B cell (primary cell): ENCODE measurements at regions not wholly inside any gene's neighbourhood (a gene's known extent, or its start where the extent isn't known, plus 50 kb on each side); places are given as distances from the start of the nearest gene placed in this dataset.
"Not testable (repeated sequence)": the region's sequence is repeated elsewhere in the genome, so short reads cannot be mapped to it uniquely, and the experiment has no call there.

Experiments used
- ATAC-seq: fragments of 200-7000 bp; cut with Tn5 transposase; one replicate; pipeline ENCODE4 v1.10.0; 2021; ENCODE audit warnings: low read depth, mild to moderate bottlenecking, moderate number of reproducible peaks, moderate library complexity
- CTCF ChIA-PET: fragments of 350-600 bp; sonication (Branson Sonifier 250); formaldehyde crosslinking; loops from one replicate; lab custom pipeline; 2021; ENCODE audit warnings: antibody characterized with exemption, inconsistent platforms; lab: Charles Lee
- POLR2A ChIA-PET: fragments of 350-600 bp; sonication (Branson Sonifier 250); formaldehyde crosslinking; loops from one replicate; lab custom pipeline; 2021; ENCODE audit warnings: antibody characterized with exemption; lab: Charles Lee
- DNase-seq: peaks from one replicate; pipeline ENCODE4 v3.0.0; 2013
- H2AFZ ChIP-seq: 2 replicates; pipeline ENCODE4 v1.6.1; 2012; ENCODE audit warnings: mild to moderate bottlenecking, low read depth, low read length; ENCODE audit not compliant: insufficient read depth, poor library complexity, severe bottlenecking
- H3K27ac ChIP-seq, 2 donors: 1 replicate in 1 of 2; 2 replicates in 1 of 2; pipeline ENCODE4 v1.5.1; 2012 to 2013; ENCODE audit warnings: low read length in 2 of 2, mild to moderate bottlenecking in 2 of 2, moderate library complexity in 1 of 2
- H3K27me3 ChIP-seq, 4 experiments: fragments of 200-600 bp in 1 of 4; sonication (generic) in 1 of 4; replicated peaks in 1 of 4; 1 replicate in 2 of 4; 2 replicates in 2 of 4; pipeline versions ENCODE4 v1.6.1 to v1.7.0; 2013 to 2016; ENCODE audit warnings: low read length in 3 of 4, mild to moderate bottlenecking in 2 of 4, mixed read lengths in 1 of 4, moderate library complexity in 1 of 4; ENCODE audit not compliant: insufficient read depth in 4 of 4, control insufficient read depth in 3 of 4; ENCODE audit errors: control extremely low read depth in 1 of 4
- H3K36me3 ChIP-seq, 2 experiments: replicated peaks in 1 of 2; 1 replicate in 1 of 2; 2 replicates in 1 of 2; pipeline versions ENCODE4 v1.6.1 to v1.7.1; 2013; ENCODE audit warnings: low read length in 1 of 2; ENCODE audit not compliant: insufficient read depth in 2 of 2, control insufficient read depth in 1 of 2; ENCODE audit errors: control extremely low read depth in 1 of 2, extremely low read depth in 1 of 2
- H3K4me1 ChIP-seq, 2 donors: fragments of 200-600 bp in 1 of 2; sonication (generic) in 1 of 2; 1 replicate in 1 of 2; 2 replicates in 1 of 2; pipeline versions ENCODE4 v1.5.1 to v1.6.1; 2013 to 2017; ENCODE audit warnings: low read length in 2 of 2; ENCODE audit not compliant: control insufficient read depth in 2 of 2, insufficient read depth in 2 of 2
- H3K4me2 ChIP-seq: replicated peaks from 2 replicates; pipeline ENCODE3; 2012; ENCODE audit warnings: mild to moderate bottlenecking, low read depth, low read length; ENCODE audit not compliant: poor library complexity, severe bottlenecking
- H3K4me3 ChIP-seq, 5 experiments: fragments of 200-600 bp in 1 of 5; sonication (generic) in 1 of 5; 1 replicate in 3 of 5; 2 replicates in 2 of 5; pipeline versions ENCODE4 v1.5.1 to v1.7.0; 2011 to 2016; ENCODE audit warnings: low read length in 4 of 5, mild to moderate bottlenecking in 4 of 5, low read depth in 2 of 5, control low read depth in 1 of 5, moderate library complexity in 1 of 5; ENCODE audit not compliant: insufficient read depth in 1 of 5; ENCODE audit errors: control extremely low read depth in 1 of 5, extremely low read depth in 1 of 5
- H3K79me2 ChIP-seq: fragments of 200-600 bp; sonication (generic); one replicate; pipeline ENCODE4 v1.6.0; 2016; ENCODE audit warnings: low read length; ENCODE audit not compliant: control insufficient read depth, insufficient read depth
- H3K9ac ChIP-seq: fragments of 200-600 bp; sonication (generic); 2 replicates; pipeline ENCODE4 v1.6.1; 2017; ENCODE audit warnings: mild to moderate bottlenecking, low read length, moderate library complexity
- H3K9me3 ChIP-seq, 3 donors: one replicate each; pipeline versions ENCODE4 v1.6.1 to v1.7.1; 2013; ENCODE audit warnings: low read length in 2 of 3; ENCODE audit not compliant: control insufficient read depth in 2 of 3, insufficient read depth in 1 of 3; ENCODE audit errors: control extremely low read depth in 1 of 3
- H4K20me1 ChIP-seq: 2 replicates; pipeline ENCODE4 v1.6.0; 2012; ENCODE audit warnings: mild to moderate bottlenecking, low read length; ENCODE audit not compliant: insufficient read depth, control insufficient read depth, poor library complexity, severe bottlenecking
- H3K27ac Mint-ChIP-seq: one replicate; pipeline ENCODE4 v1.8.0; 2021; ENCODE audit warnings: mixed read lengths
- H3K27me3 Mint-ChIP-seq: one replicate; pipeline ENCODE4 v1.8.0; 2021; ENCODE audit warnings: mixed read lengths
- H3K4me1 Mint-ChIP-seq: one replicate; pipeline ENCODE4 v1.8.0; 2021; ENCODE audit warnings: mixed read lengths
- H3K4me3 Mint-ChIP-seq: one replicate; pipeline ENCODE4 v1.8.0; 2021; ENCODE audit warnings: mixed read lengths
- H3K9me3 Mint-ChIP-seq: one replicate; pipeline ENCODE4 v1.8.0; 2022; ENCODE audit warnings: mixed read lengths; ENCODE audit not compliant: insufficient read depth
- CTCF ChIP-seq: fragments of 200-600 bp; IDR thresholded peaks from one replicate; pipeline ENCODE4 v1.8.0; 2022; ENCODE audit warnings: antibody characterized with exemption, mild to moderate bottlenecking
- EZH2 ChIP-seq: IDR thresholded peaks from 2 replicates; pipeline ENCODE4 v1.6.1; 2012; ENCODE audit warnings: borderline replicate concordance, low read depth, mild to moderate bottlenecking, moderate library complexity, low read length; ENCODE audit not compliant: insufficient read depth, poor library complexity, severe bottlenecking
- WGBS: methylation state at CpG from one replicate; pipeline ENCODE4 v1.1.5; 2013; ENCODE audit warnings: missing lambda C conversion rate; ENCODE audit not compliant: insufficient coverage; 5-methylcytosine and 5-hydroxymethylcytosine counted together
- intact Hi-C: fragments of 100-400 bp; cut with micrococcal nuclease; formaldehyde crosslinking; loops from one replicate; pipeline ENCODE4 v1.10.0; 2022

GRCh38 chr13:48819376-48819775 lies 156.3 kb upstream of the FNDC3A start:
- Mint-ChIP-seq H3K27ac (no peak overlapping the region), H3K4me1 (peaks cover 5% of the 10 kb centered on the region), H3K27me3 (peaks cover 3% of the 10 kb centered on the region), H3K9me3 (no peaks in the 10 kb centered on the region), H3K4me3 (no peak overlapping the region)
- DNase-seq: no peak
- H3K4me1 ChIP-seq: no peaks in the 10 kb centered on the region
- H3K27me3 ChIP-seq: no peaks in the 10 kb centered on the region
- no peak for ATAC-seq
- WGBS: 100% methylated on average over 1 of the region's 3 CpGs
- H3K4me2 ChIP-seq: no peak overlapping the region
- H3K4me3 ChIP-seq: no peak overlapping the region
- H3K36me3 ChIP-seq: no peaks in the 10 kb centered on the region
- POLR2A ChIA-PET: no interaction called here
- no peak for TF ChIP-seq CTCF
- no peak for TF ChIP-seq EZH2
- intact Hi-C loops: no loop called here
- no peak overlapping the region for H3K27ac ChIP-seq
- H3K79me2 ChIP-seq: no peaks in the 10 kb centered on the region
- no peak overlapping the region for H3K9ac ChIP-seq
- H3K9me3 ChIP-seq: no peaks in the 10 kb centered on the region
- no peaks in the 10 kb centered on the region for H4K20me1 ChIP-seq
- CTCF ChIA-PET: interaction anchor here (1.0 kb wide), 1 partner anchor 69 kb away, joined by 3 read pairs; no protein-coding TSS in a partner anchor
- H2AFZ ChIP-seq: no peak overlapping the region

- Histone ChIP-seq H3K79me2 (no peaks in the 10 kb centered on the region), H2AFZ (no peak overlapping the region), H3K4me2 (no peak overlapping the region), H3K9me3 (no peaks in the 10 kb centered on the region), H3K4me1 (no peaks in the 10 kb centered on the region), H4K20me1 (no peaks in the 10 kb centered on the region), H3K27me3 (no peaks in the 10 kb centered on the region), H3K9ac (no peak overlapping the region), H3K27ac (no peak overlapping the region), H3K4me3 (no peak overlapping the region), H3K36me3 (no peaks in the 10 kb centered on the region)
- H3K27me3 Mint-ChIP-seq: peaks cover 3% of the 10 kb centered on the region
- ATAC-seq (no peak), DNase-seq (no peak)
- CTCF ChIA-PET: no interaction called here
- no peak overlapping the region for H3K27ac Mint-ChIP-seq
- TF ChIP-seq EZH2: no peak
- no peak for TF ChIP-seq CTCF
- POLR2A ChIA-PET: no interaction called here
- H3K9me3 Mint-ChIP-seq: no peaks in the 10 kb centered on the region
- no CpG with 5 or more reads among the region's 4 CpGs for WGBS
- intact Hi-C loops: no loop called here
- no peak overlapping the region for H3K4me3 Mint-ChIP-seq
- H3K4me1 Mint-ChIP-seq: peaks cover 5% of the 10 kb centered on the region
These were observed 155.8 kb upstream of the FNDC3A start for GRCh38 chr13:48819899-48820298.

- H3K4me2 ChIP-seq, intact Hi-C loops, H3K27me3 Mint-ChIP-seq, H3K4me3 ChIP-seq, H3K79me2 ChIP-seq, H3K27ac Mint-ChIP-seq, H3K36me3 ChIP-seq, H4K20me1 ChIP-seq, ATAC-seq, H3K4me1 Mint-ChIP-seq, H3K9me3 Mint-ChIP-seq, H3K4me1 ChIP-seq, H3K9ac ChIP-seq, H2AFZ ChIP-seq, POLR2A ChIA-PET, DNase-seq, H3K27ac ChIP-seq, CTCF ChIA-PET, H3K4me3 Mint-ChIP-seq: not testable (repeated sequence)
- WGBS: 100% methylated on average over 1 of the region's 9 CpGs
- Histone ChIP-seq H3K9me3 (peaks cover 2 to 18% (median 8%) of the 10 kb centered on the region in 3 donors), H3K27me3 (peaks cover 0 to 11% (median 0%) of the 10 kb centered on the region in 4 experiments)
These were observed 152.2 kb upstream of the FNDC3A start for GRCh38 chr13:48823526-48823925.
